ENCODE measurements at regions not wholly inside any gene's neighbourhood (a gene's known extent, or its start where the extent isn't known, plus 50 kb on each side); places are given as distances from the start of the nearest gene placed in this dataset.

- H4K20me1 ChIP-seq (ENCODE audit: control insufficient read depth, insufficient read depth, low read depth, low read length) = no peaks in the 10 kb centered on the region
- H3K4me1 ChIP-seq (ENCODE audit: control insufficient read depth, low read length) = no peaks in the 10 kb centered on the region
- H3K79me2 ChIP-seq (ENCODE audit: control insufficient read depth, low read length) = no peaks in the 10 kb centered on the region
- no peaks in the 10 kb centered on the region for H3K27me3 ChIP-seq (ENCODE audit: control insufficient read depth, low read length)
- no peaks in the 10 kb centered on the region for H3K9me3 ChIP-seq (ENCODE audit: control insufficient read depth, insufficient read depth, low read length)
- H3K4me3 ChIP-seq (ENCODE audit: low read length) = no peak overlapping the region
- H3F3A ChIP-seq (ENCODE audit: control insufficient read depth, insufficient read depth) = no peaks in the 10 kb centered on the region
- H3K9me2 ChIP-seq (replicated peaks; ENCODE audit: control insufficient read depth, low read length) = no peaks in the 10 kb centered on the region
- H3K4me2 ChIP-seq (ENCODE audit: low read length) = no peak overlapping the region
- no peak overlapping the region for H3K27ac ChIP-seq (ENCODE audit: low read depth, low read length)
- H3K36me3 ChIP-seq (ENCODE audit: control insufficient read depth, low read length) = no peaks in the 10 kb centered on the region
- TF ChIP-seq CTCF (IDR thresholded peaks at IDR 0.05; ENCODE audit: low read depth, low read length, poor library complexity, severe bottlenecking) = no peak
- no peak for TF ChIP-seq EZH2phosphoT487 (IDR thresholded peaks at IDR 0.05; ENCODE audit: borderline replicate concordance, low read length)
These were observed 298.0 kb upstream of the PIK3R1 start for GRCh38 chr5:67917561-67917960.

GRCh38 chr5:67910546-67910945, 305.0 kb upstream of the PIK3R1 start:
- Histone ChIP-seq H3K79me2 (ENCODE audit: control insufficient read depth, low read length) (no peaks in the 10 kb centered on the region), H3K9me3 (ENCODE audit: control insufficient read depth, insufficient read depth, low read length) (no peaks in the 10 kb centered on the region), H3F3A (ENCODE audit: control insufficient read depth, insufficient read depth) (no peaks in the 10 kb centered on the region), H3K9me2 (replicated peaks; ENCODE audit: control insufficient read depth, low read length) (no peaks in the 10 kb centered on the region), H3K27me3 (ENCODE audit: control insufficient read depth, low read length) (no peaks in the 10 kb centered on the region), H3K4me3 (ENCODE audit: low read length) (no peak overlapping the region), H3K4me1 (ENCODE audit: control insufficient read depth, low read length) (no peaks in the 10 kb centered on the region), H3K4me2 (ENCODE audit: low read length) (no peak overlapping the region), H3K27ac (ENCODE audit: low read depth, low read length) (no peak overlapping the region), H4K20me1 (ENCODE audit: control insufficient read depth, insufficient read depth, low read depth, low read length) (no peaks in the 10 kb centered on the region), H3K36me3 (ENCODE audit: control insufficient read depth, low read length) (no peaks in the 10 kb centered on the region)
- TF ChIP-seq EZH2phosphoT487 (IDR thresholded peaks at IDR 0.05; ENCODE audit: borderline replicate concordance, low read length) (no peak), CTCF (IDR thresholded peaks at IDR 0.05; ENCODE audit: low read depth, low read length, poor library complexity, severe bottlenecking) (no peak)

- Histone ChIP-seq H3K4me1 (ENCODE audit: control insufficient read depth, low read length) (no peaks in the 10 kb centered on the region), H4K20me1 (ENCODE audit: control insufficient read depth, insufficient read depth, low read depth, low read length) (no peaks in the 10 kb centered on the region), H3K4me3 (ENCODE audit: low read length) (no peak overlapping the region), H3F3A (ENCODE audit: control insufficient read depth, insufficient read depth) (no peaks in the 10 kb centered on the region), H3K27ac (ENCODE audit: low read depth, low read length) (no peak overlapping the region), H3K9me3 (ENCODE audit: control insufficient read depth, insufficient read depth, low read length) (no peaks in the 10 kb centered on the region), H3K4me2 (ENCODE audit: low read length) (no peak overlapping the region), H3K79me2 (ENCODE audit: control insufficient read depth, low read length) (no peaks in the 10 kb centered on the region), H3K36me3 (ENCODE audit: control insufficient read depth, low read length) (no peaks in the 10 kb centered on the region), H3K9me2 (replicated peaks; ENCODE audit: control insufficient read depth, low read length) (no peaks in the 10 kb centered on the region), H3K27me3 (ENCODE audit: control insufficient read depth, low read length) (no peaks in the 10 kb centered on the region)
- TF ChIP-seq CTCF (IDR thresholded peaks at IDR 0.05; ENCODE audit: low read depth, low read length, poor library complexity, severe bottlenecking) = no peak
- TF ChIP-seq EZH2phosphoT487 (IDR thresholded peaks at IDR 0.05; ENCODE audit: borderline replicate concordance, low read length) = no peak
These were observed 307.3 kb upstream of the PIK3R1 start for GRCh38 chr5:67908126-67908765.

All from DOHH2 (cell line).